Prostate gland (tissue), 2 donors: ENCODE measurements at regions not wholly inside any gene's neighbourhood (a gene's known extent, or its start where the extent isn't known, plus 50 kb on each side); places are given as distances from the start of the nearest gene placed in this dataset.

Experiments used
- CTCF ChIP-seq, 4 experiments: fragments of 200-600 bp in 2 of 4; fragments of 450-650 bp in 2 of 4; sonication (generic) in 2 of 4; IDR thresholded peaks; 1 replicate in 3 of 4; 2 replicates in 1 of 4; pipeline ENCODE4 v1.5.1; 2016 to 2019; ENCODE audit warnings: antibody characterized with exemption in 4 of 4, mild to moderate bottlenecking in 2 of 4, moderate library complexity in 2 of 4
- POLR2AphosphoS5 ChIP-seq: sonication (generic); formaldehyde crosslinking; IDR thresholded peaks from one replicate; pipeline ENCODE4 v1.6.1; 2017; ENCODE audit warnings: antibody characterized with exemption

- no peak for TF ChIP-seq POLR2AphosphoS5
- TF ChIP-seq CTCF (IDR thresholded peaks at IDR 0.05): no peak
Observed at GRCh38 chr2:11014026-11014425, 102.3 kb downstream of the KCNF1 start.
